ENCODE measurements at regions not wholly inside any gene's neighbourhood (a gene's known extent, or its start where the extent isn't known, plus 50 kb on each side); places are given as distances from the start of the nearest gene placed in this dataset.

GRCh38 chr2:38492042-38492615 is 110.6 kb downstream of the HNRNPLL start:
- Histone ChIP-seq H4K20me1 (ENCODE audit: control insufficient read depth, insufficient read depth) (no peaks in the 10 kb centered on the region; the same call in 1 of the 2 replicates), H3K4me1 (ENCODE audit: control insufficient read depth, insufficient read depth, low read length) (no peaks in the 10 kb centered on the region), H3K9me3 (replicated peaks; ENCODE audit: control insufficient read depth, insufficient read depth, low read length) (no peaks in the 10 kb centered on the region), H3K27ac (ENCODE audit: control insufficient read depth, insufficient read depth) (no peak overlapping the region), H3K36me3 (ENCODE audit: control insufficient read depth in 2 of 2, insufficient read depth in 2 of 2, low read length in 1 of 2) (no peaks in the 10 kb centered on the region), H3K4me3 (no peak overlapping the region), H3K27me3 (replicated peaks in 1 of 2; ENCODE audit: control insufficient read depth in 2 of 2, insufficient read depth in 2 of 2, low read length in 1 of 2) (no peaks in the 10 kb centered on the region), H3K79me2 (ENCODE audit: control insufficient read depth, insufficient read depth, low read length) (no peaks in the 10 kb centered on the region), H2AFZ (ENCODE audit: control insufficient read depth, low read depth, low read length) (no peak overlapping the region), H3K9ac (ENCODE audit: control insufficient read depth, insufficient read depth, low read length) (no peak overlapping the region), H3K4me2 (ENCODE audit: control insufficient read depth, insufficient read depth) (no peak overlapping the region)
- DNase-seq (ENCODE audit: low read depth, low spot score) = no peak
- intact Hi-C loops (cut with micrococcal nuclease; ENCODE audit: unreplicated experiment) (no loop called here), in situ Hi-C loops (cut with MboI) (no loop called here)
- ATAC-seq = no peak
- ChIA-PET CTCF (no interaction called here), RAD21 (ENCODE audit: unreplicated experiment) (no interaction called here), POLR2A (no interaction called here), SMC1A (ENCODE audit: uncharacterized antibody, unreplicated experiment) (no interaction called here)
- 61% methylated on average over 3 of the region's 3 CpGs for WGBS (ENCODE audit: insufficient coverage, insufficient replicate concordance, low lambda C conversion rate, missing lambda C conversion rate)
- no peak for TF ChIP-seq MAX (IDR thresholded peaks at IDR 0.05; ENCODE audit: low read depth, low read length)
- TF ChIP-seq PAX8 (IDR thresholded peaks at IDR 0.05) = no peak
- no peak for TF ChIP-seq USF1 (IDR thresholded peaks at IDR 0.05; ENCODE audit: borderline replicate concordance, extremely low read length, insufficient read depth, low read depth, low read length)
- TF ChIP-seq E4F1 (IDR thresholded peaks at IDR 0.05; ENCODE audit: borderline replicate concordance, partially characterized antibody) = no peak
- TF ChIP-seq IKZF1 (conservative IDR thresholded peaks at IDR 0.05) = no peak
- no peak for TF ChIP-seq GATAD2B (conservative IDR thresholded peaks at IDR 0.05; ENCODE audit: low read depth)
- FAIRE-seq = no peak
- no TSS peak for BruUV-seq (replicated peaks)
